HG03045 (cell line): ENCODE measurements at regions not wholly inside any gene's neighbourhood (a gene's known extent, or its start where the extent isn't known, plus 50 kb on each side); places are given as distances from the start of the nearest gene placed in this dataset.

Experiments used
- ATAC-seq: cut with Tn5 transposase; IDR thresholded peaks from one replicate; pipeline ENCODE4 v1.9.1; 2021; ENCODE audit warnings: mild to moderate bottlenecking, moderate library complexity; ENCODE audit not compliant: unreplicated experiment

- ATAC-seq = no peak
Observed at GRCh38 chr2:220152281-220152935, 525.0 kb downstream of the SLC4A3 start.

- ATAC-seq = no peak
Observed at GRCh38 chr2:220153118-220153517, 525.7 kb downstream of the SLC4A3 start.

- no peak for ATAC-seq
Observed at GRCh38 chr2:220154304-220154703, 526.9 kb downstream of the SLC4A3 start.

- ATAC-seq = no peak
Observed at GRCh38 chr2:220157312-220157711, 529.9 kb downstream of the SLC4A3 start.

GRCh38 chr2:220159738-220160137, 532.3 kb downstream of the SLC4A3 start:
- no peak for ATAC-seq

GRCh38 chr2:220162320-220162719, 534.9 kb downstream of the SLC4A3 start:
- ATAC-seq = no peak

GRCh38 chr2:220163486-220163885, 536.1 kb downstream of the SLC4A3 start:
- ATAC-seq = no peak

GRCh38 chr2:220165401-220165800, 538.0 kb downstream of the SLC4A3 start:
- ATAC-seq = no peak

- no peak for ATAC-seq
Observed at GRCh38 chr2:220166616-220167015, 539.2 kb downstream of the SLC4A3 start.

GRCh38 chr2:220167956-220168355, 540.5 kb downstream of the SLC4A3 start:
- no peak for ATAC-seq

- no peak for ATAC-seq
Observed at GRCh38 chr2:220168891-220169546, 541.6 kb downstream of the SLC4A3 start.

- ATAC-seq = no peak
Observed at GRCh38 chr2:220174826-220175225, 547.4 kb downstream of the SLC4A3 start.

- ATAC-seq = no peak
Observed at GRCh38 chr2:220175967-220176366, 548.5 kb downstream of the SLC4A3 start.

- ATAC-seq = no peak
Observed at GRCh38 chr2:220178991-220179695, 551.7 kb downstream of the SLC4A3 start.

GRCh38 chr2:220181165-220181564, 553.7 kb downstream of the SLC4A3 start:
- ATAC-seq = no peak

- ATAC-seq = no peak
Observed at GRCh38 chr2:220182790-220183189, 555.4 kb downstream of the SLC4A3 start.

- no peak for ATAC-seq
Observed at GRCh38 chr2:220185766-220186305, 558.4 kb downstream of the SLC4A3 start.

- no peak for ATAC-seq
Observed at GRCh38 chr2:220188031-220188430, 560.6 kb downstream of the SLC4A3 start.

GRCh38 chr2:220191031-220191430, 563.6 kb downstream of the SLC4A3 start:
- ATAC-seq = no peak

GRCh38 chr2:220191737-220192136, 564.3 kb downstream of the SLC4A3 start:
- no peak for ATAC-seq

- ATAC-seq = no peak
Observed at GRCh38 chr2:220192994-220193753, 565.7 kb downstream of the SLC4A3 start.
